8988T (cell line): ENCODE measurements at regions not wholly inside any gene's neighbourhood (a gene's known extent, or its start where the extent isn't known, plus 50 kb on each side); places are given as distances from the start of the nearest gene placed in this dataset.
"Not testable (repeated sequence)": the region's sequence is repeated elsewhere in the genome, so short reads cannot be mapped to it uniquely, and the experiment has no call there.

ENCODE experiments used
- DNase-seq: peaks from one replicate; pipeline ENCODE4 v3.0.0; 2011

DNA sequence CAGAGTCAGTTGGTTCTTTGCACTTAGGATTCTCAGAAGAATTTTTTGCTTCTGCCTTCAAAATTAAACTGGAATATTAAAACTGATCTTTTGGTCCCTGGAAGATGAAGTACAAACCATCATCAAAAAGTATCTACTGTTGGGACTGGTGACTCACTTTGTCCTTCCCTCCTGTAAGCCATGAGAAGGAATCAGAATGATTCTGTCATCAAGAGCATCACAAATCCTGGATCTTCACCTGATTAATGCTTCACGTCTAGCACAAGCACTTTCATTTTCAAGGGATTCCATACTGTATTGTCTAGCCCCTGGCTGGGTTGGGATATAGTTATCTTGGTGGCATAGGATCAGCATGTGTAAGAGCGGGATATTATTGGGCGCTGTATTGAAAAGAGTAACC lies 69.3 kb upstream of the CYP1B1 start:
- no peak for DNase-seq

DNA sequence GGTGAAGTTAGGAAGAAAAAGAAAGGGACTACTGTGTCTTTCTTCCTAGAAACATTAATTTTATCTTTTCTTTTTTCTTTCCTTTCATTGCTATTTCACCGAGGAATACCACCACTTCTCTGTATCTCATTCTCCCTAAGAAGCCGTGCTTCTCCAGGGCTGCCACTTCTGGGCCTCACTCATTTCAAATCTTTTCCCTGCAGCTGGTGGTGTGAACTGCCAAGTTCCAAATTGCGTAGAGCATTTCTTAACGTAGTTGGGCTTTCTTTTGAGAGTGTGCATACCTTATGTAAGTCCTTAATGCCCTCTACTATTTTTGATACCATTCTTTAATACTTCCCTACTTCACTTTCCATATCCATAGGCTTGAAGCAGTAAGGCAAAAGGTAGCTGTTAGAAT lies 66.7 kb upstream of the CYP1B1 start:
- DNase-seq: no peak

DNA sequence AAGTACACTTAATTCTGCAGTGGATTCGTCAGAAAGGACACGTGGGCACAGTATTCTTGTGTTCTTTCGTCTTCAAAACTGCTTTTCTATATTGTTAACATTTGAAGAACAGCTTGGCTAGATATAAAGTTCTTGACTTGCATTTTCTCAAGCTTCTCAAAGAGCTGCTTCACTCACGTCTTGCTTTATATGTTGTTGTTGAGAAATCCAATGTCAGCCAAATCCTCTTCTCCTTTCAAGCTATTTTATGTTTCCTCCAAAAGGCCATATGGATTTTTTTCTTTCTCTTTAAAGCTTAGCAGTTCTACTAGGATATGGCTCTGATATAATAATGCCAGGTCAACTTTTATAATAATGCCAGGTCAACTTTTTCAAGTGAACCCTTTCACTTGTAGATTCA lies 65.5 kb upstream of the CYP1B1 start:
- DNase-seq: no peak

DNA sequence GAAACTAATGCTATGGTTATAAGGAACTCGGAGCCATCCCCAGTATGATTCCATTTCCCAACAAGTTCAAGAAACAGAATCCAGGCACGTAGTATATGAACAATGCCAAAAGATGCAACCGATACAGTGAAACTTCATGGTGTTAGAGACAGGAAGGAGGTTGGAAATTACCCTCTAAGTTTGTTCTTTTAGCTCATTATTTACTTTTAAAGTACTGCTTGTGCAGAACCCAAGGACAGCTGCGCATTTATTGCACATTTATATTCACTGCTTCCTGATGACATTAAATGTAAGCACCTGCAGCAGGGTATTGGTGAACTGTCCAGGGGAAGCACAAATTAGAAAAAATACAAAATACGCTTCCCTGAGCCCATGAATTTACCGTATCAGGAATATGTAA lies 63.0 kb upstream of the CYP1B1 start:
- no peak for DNase-seq

DNA sequence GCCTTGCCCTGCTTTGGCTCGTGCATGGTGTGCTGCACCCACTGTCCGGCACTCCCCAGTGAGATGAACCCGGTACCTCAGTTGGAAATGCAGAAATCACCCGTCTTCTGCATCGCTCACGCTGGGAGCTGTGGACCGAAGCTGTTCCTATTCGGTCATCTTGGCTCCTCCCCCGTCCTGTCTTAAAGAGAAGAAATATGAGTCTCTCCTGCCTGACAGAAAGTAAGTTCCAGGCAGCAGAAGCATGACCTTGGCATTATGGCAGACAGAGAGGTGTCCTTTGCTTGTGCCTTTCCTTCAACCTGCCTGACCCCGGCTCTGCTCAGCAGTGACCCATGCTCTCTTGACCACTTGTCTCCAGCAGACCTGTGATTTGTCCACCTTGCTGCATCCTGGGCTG lies 62.5 kb upstream of the CYP1B1 start:
- no peak for DNase-seq

DNA sequence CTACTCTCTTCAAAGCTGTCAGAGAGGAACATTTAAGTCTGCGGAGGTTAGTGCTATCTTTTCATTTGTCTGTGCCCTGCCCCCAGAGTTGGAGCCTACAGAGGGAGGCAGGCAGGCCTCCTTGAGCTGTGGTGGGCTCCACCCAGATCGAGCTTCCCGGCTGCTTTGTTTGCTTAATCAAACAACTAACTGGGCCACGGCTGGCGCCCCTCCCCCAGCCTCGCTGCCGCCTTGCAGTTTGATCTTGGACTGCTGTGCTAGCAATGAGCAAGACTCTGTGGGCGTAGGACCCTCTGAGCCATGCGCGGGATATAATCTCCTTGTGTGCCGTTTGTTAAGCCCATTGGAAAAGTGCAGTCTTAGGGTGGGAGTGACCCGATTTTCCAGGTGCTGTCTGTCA lies 62.0 kb upstream of the CYP1B1 start:
- not testable (repeated sequence) for DNase-seq

DNA sequence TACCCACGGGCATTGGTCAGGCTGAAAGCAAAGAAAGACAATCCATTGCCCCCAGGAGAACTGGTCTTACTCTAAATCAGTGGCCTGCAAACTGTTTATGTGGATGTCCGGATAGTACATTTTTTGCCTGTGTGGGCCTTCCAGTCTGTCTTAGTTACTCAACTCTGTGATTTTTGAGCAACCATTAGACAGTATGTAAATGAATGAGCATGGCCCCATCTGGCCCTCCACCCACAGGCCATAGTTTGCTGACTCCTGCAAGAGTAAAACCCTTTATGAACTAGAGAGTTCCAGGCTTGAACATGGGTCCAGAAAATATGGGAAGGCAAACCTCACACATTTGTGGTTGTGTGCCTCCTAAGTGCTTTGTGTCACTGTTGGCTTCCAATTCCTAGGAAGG lies 55.7 kb upstream of the CYP1B1 start:
- DNase-seq: no peak

DNA sequence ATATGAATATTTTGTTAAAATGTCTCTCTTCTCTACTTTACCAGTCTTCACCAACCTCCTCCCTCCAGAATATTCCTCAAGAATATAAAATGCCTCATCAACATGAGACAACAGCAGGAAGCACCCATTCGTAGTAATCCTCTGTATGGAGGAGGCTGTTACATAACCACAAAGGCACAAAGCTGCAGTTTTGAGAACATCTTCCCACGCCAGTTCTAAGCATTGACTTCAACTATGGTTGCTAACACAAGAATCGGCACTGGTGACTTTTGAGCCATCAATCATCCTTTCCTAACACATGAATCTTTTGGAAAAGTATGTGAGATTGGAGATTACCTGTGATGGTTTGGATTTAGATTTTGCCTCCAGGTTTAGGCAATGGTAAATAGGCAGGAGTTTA lies 54.9 kb upstream of the CYP1B1 start:
- DNase-seq: no peak

DNA sequence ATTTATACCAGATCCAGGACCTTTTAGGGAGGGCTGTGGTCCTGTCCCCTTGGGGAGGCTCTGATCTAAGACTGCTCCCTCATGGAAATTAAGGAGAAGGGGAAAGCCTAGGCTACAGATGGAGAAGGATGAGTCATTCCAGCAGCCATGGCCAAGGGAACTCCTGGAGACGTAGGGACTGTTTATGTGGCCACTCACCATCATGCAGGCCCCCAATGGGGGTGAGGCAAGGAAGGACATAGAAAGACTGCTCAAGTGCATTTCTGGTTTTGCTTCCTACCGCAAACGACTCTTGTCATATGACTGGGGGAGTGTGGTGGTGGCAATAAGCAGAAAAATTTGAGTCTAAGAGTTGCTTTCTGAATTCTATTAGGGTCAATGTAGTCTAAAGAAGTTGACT lies 54.0 kb upstream of the CYP1B1 start:
- DNase-seq: no peak

DNA sequence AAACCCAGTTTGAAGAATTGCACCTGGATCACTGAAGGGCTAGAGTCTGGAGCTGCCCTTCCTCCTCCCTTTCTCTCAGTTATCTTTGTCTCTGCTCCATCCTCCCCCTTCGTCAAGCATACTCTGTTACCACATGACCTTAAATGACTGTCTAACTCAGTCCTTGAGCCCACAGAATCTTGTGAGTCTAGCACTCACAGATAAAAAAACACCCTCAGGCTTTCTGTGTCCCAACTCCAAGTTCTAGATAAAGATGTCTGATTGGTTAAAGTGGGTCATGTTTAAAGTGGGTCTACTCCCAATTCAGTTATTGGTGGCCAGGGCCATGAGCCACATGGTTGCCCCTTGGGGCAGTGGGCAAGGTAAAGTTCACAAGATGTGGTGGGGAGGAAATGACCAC lies 53.5 kb upstream of the CYP1B1 start:
- no peak for DNase-seq

DNA sequence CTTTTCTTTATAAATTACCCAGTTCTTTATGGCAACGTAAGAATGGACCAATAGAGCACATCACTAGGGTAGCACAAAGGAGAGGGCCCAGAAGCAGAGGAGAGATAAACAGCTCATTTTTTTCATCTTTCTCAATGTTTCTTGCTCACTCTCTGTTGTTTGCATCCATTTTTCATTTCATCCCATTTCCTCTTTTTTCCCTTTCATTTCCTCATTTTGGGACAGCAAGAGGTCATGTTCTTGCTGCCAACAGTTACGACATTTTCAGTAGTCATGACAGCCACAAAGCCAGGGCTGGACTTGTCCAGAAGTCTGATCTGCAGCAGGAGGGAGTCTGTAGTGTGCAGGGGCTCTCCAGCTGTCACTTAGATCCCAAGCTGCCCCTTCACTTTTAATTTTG lies 52.7 kb upstream of the CYP1B1 start:
- DNase-seq: no peak

DNA sequence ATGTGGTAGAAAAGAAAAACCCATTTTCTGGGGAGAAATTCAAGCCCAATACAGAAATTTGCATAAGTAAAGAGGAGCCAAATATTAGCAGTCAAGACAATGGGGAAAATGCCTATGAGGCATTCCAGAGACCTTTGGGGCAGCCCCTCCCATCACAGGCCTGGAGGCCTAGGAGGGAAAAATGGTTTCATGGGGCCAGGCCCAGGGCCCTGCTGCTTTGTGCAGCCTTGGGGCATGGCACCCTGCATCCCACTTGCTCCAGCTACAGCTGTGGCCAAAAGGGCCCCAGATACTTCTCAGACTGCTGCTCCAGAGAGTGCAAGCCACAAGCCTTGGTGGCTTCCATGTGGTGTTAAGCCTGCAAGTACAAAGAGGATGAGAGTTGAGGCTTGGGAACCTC lies 51.3 kb upstream of the CYP1B1 start:
- DNase-seq: no peak

DNA sequence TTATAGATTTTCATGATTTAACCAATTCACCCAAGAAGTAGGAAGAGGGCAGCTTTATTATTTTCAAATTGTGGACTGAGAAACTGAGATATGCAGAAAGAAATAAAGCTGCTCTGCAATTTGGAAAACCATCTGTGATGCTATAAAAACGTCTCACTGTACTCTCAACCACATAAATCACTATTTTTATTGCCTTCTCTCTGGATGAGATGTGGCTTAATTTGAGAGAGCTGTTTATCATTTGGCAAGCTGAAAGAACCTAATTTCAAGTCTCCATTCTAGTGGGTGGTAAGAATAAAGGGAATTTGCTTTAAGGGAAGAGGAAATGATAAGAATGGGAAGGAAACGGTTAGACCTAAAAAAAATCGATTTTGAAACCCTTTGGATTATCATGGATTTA lies 49.9 kb upstream of the CYP1B1 start:
- no peak for DNase-seq
